ENCODE measurements at regions not wholly inside any gene's neighbourhood (a gene's known extent, or its start where the extent isn't known, plus 50 kb on each side); places are given as distances from the start of the nearest gene placed in this dataset.

GRCh38 chr1:187326557-187326956 is 497.8 kb downstream of the PLA2G4A start:
- no peaks in the 10 kb centered on the region for H3K9me3 Mint-ChIP-seq (ENCODE audit: low read depth)
- H3K27ac Mint-ChIP-seq: no peak overlapping the region
- no peaks in the 10 kb centered on the region for H3K27me3 Mint-ChIP-seq
- TF ChIP-seq CTCF (IDR thresholded peaks at IDR 0.05; ENCODE audit: unreplicated experiment): no peak
- H3K4me1 Mint-ChIP-seq (ENCODE audit: low read depth): no peaks in the 10 kb centered on the region
- H3K36me3 Mint-ChIP-seq (ENCODE audit: insufficient read depth): no peaks in the 10 kb centered on the region
- no peak overlapping the region for H3K4me3 Mint-ChIP-seq (ENCODE audit: low read depth)
- no peak for DNase-seq (ENCODE audit: low spot score, unreplicated experiment)

- H3K27me3 Mint-ChIP-seq: no peaks in the 10 kb centered on the region
- no peaks in the 10 kb centered on the region for H3K36me3 Mint-ChIP-seq (ENCODE audit: insufficient read depth)
- TF ChIP-seq CTCF (IDR thresholded peaks at IDR 0.05; ENCODE audit: unreplicated experiment): no peak
- H3K27ac Mint-ChIP-seq: no peak overlapping the region
- peaks cover 4% of the 10 kb centered on the region for H3K9me3 Mint-ChIP-seq (ENCODE audit: low read depth)
- no peak overlapping the region for H3K4me3 Mint-ChIP-seq (ENCODE audit: low read depth)
- DNase-seq (ENCODE audit: low spot score, unreplicated experiment): no peak
- H3K4me1 Mint-ChIP-seq (ENCODE audit: low read depth): no peaks in the 10 kb centered on the region
These were observed 507.9 kb downstream of the PLA2G4A start for GRCh38 chr1:187336441-187337168.

GRCh38 chr1:187338762-187339412 is 510.1 kb downstream of the PLA2G4A start:
- TF ChIP-seq CTCF (IDR thresholded peaks at IDR 0.05; ENCODE audit: unreplicated experiment): no peak
- Mint-ChIP-seq H3K9me3 (ENCODE audit: low read depth) (peaks cover 4% of the 10 kb centered on the region), H3K36me3 (ENCODE audit: insufficient read depth) (no peaks in the 10 kb centered on the region), H3K4me1 (ENCODE audit: low read depth) (no peaks in the 10 kb centered on the region), H3K27me3 (no peaks in the 10 kb centered on the region), H3K4me3 (ENCODE audit: low read depth) (no peak overlapping the region), H3K27ac (no peak overlapping the region)
- DNase-seq (ENCODE audit: low spot score, unreplicated experiment): no peak

GRCh38 chr1:187342495-187342894 is 513.7 kb downstream of the PLA2G4A start:
- no peaks in the 10 kb centered on the region for H3K27me3 Mint-ChIP-seq
- H3K4me3 Mint-ChIP-seq (ENCODE audit: low read depth): no peak overlapping the region
- no peak overlapping the region for H3K27ac Mint-ChIP-seq
- TF ChIP-seq CTCF (IDR thresholded peaks at IDR 0.05; ENCODE audit: unreplicated experiment): no peak
- no peaks in the 10 kb centered on the region for H3K36me3 Mint-ChIP-seq (ENCODE audit: insufficient read depth)
- H3K9me3 Mint-ChIP-seq (ENCODE audit: low read depth): no peaks in the 10 kb centered on the region
- no peaks in the 10 kb centered on the region for H3K4me1 Mint-ChIP-seq (ENCODE audit: low read depth)
- no peak for DNase-seq (ENCODE audit: low spot score, unreplicated experiment)

GRCh38 chr1:187374082-187374481 is 545.3 kb downstream of the PLA2G4A start:
- H3K27me3 Mint-ChIP-seq: peaks cover 12% of the 10 kb centered on the region
- H3K4me3 Mint-ChIP-seq (ENCODE audit: low read depth): no peak overlapping the region
- H3K36me3 Mint-ChIP-seq (ENCODE audit: insufficient read depth): no peaks in the 10 kb centered on the region
- H3K9me3 Mint-ChIP-seq (ENCODE audit: low read depth): no peaks in the 10 kb centered on the region
- no peak overlapping the region for H3K27ac Mint-ChIP-seq
- no peak for DNase-seq (ENCODE audit: low spot score, unreplicated experiment)
- TF ChIP-seq CTCF (IDR thresholded peaks at IDR 0.05; ENCODE audit: unreplicated experiment): no peak
- H3K4me1 Mint-ChIP-seq (ENCODE audit: low read depth): peaks cover 15% of the 10 kb centered on the region

All from progenitor cell of endocrine pancreas (in vitro differentiated cells).